Cardiac muscle cell (in vitro differentiated cells and primary cell): ENCODE measurements at regions not wholly inside any gene's neighbourhood (a gene's known extent, or its start where the extent isn't known, plus 50 kb on each side); places are given as distances from the start of the nearest gene placed in this dataset.
A peak's percentile ranks its signal among the peaks of the same experiment; 100 is the strongest.

ENCODE experiments used
- DNase-seq, 2 donors: peaks; one replicate each; pipeline versions ENCODE4 v3.0.0 to v3.0.0-alpha.2; 2010 to 2017; ENCODE audit warnings: low read depth in 1 of 2, low spot score in 1 of 2
- H3K27ac ChIP-seq: fragments of 200-600 bp; sonication (generic); 2 replicates; pipeline ENCODE4 v1.5.1; 2016
- H3K27me3 ChIP-seq: fragments of 200-600 bp; sonication (generic); 2 replicates; pipeline ENCODE4 v1.6.0; 2016; ENCODE audit warnings: control low read depth
- H3K36me3 ChIP-seq: fragments of 200-600 bp; sonication (generic); 2 replicates; pipeline ENCODE4 v1.5.1; 2016; ENCODE audit warnings: control low read depth
- H3K4me1 ChIP-seq: fragments of 200-600 bp; sonication (generic); 2 replicates; pipeline ENCODE4 v1.8.1; 2017; ENCODE audit warnings: low read depth, mild to moderate bottlenecking, mixed run types
- H3K4me3 ChIP-seq: fragments of 200-600 bp; sonication (generic); 2 replicates; pipeline ENCODE4 v1.5.1; 2016; ENCODE audit warnings: mild to moderate bottlenecking
- H3K9me3 ChIP-seq: fragments of 200-600 bp; sonication (generic); 2 replicates; pipeline ENCODE4 v1.5.1; 2017; ENCODE audit warnings: low read depth, mild to moderate bottlenecking, control low read depth
- TF ChIP-seq, protein P1 (sequence below): IDR thresholded peaks from 2 replicates; pipeline ENCODE4 v1.5.1; 2012; ENCODE audit warnings: low read depth, mild to moderate bottlenecking, low read length

DNA sequence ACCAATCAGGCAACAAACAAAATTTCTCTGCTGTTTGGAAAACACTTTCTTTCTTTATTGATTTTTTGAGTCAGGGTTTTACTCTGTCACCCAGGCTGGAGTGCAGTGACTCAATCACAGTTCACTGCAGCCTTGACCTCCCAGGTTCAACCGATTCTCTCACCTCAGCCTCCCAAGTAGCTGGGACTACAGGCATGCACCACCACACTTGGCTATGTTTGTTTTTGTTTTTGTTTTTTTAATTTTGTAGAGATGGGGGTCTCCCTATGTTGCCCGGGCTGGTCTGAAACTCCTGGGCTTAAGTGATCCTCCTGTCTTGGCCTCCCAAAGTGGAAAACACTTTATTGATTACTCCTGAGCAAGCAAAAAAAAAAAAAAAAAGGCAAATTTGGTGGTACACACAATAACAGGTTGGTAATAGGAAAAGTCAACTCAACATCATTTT lies 276.4 kb downstream of the SOX9 start:
- Histone ChIP-seq H3K27me3 (peaks cover 3% of the 10 kb centered on the region), H3K9me3 (no peaks in the 10 kb centered on the region), H3K36me3 (no peaks in the 10 kb centered on the region), H3K4me3 (no peak overlapping the region), H3K4me1 (no peaks in the 10 kb centered on the region), H3K27ac (no peak overlapping the region)
- TF ChIP-seq, protein P1, sequence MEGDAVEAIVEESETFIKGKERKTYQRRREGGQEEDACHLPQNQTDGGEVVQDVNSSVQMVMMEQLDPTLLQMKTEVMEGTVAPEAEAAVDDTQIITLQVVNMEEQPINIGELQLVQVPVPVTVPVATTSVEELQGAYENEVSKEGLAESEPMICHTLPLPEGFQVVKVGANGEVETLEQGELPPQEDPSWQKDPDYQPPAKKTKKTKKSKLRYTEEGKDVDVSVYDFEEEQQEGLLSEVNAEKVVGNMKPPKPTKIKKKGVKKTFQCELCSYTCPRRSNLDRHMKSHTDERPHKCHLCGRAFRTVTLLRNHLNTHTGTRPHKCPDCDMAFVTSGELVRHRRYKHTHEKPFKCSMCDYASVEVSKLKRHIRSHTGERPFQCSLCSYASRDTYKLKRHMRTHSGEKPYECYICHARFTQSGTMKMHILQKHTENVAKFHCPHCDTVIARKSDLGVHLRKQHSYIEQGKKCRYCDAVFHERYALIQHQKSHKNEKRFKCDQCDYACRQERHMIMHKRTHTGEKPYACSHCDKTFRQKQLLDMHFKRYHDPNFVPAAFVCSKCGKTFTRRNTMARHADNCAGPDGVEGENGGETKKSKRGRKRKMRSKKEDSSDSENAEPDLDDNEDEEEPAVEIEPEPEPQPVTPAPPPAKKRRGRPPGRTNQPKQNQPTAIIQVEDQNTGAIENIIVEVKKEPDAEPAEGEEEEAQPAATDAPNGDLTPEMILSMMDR = no peak
- no peak for DNase-seq

DNA sequence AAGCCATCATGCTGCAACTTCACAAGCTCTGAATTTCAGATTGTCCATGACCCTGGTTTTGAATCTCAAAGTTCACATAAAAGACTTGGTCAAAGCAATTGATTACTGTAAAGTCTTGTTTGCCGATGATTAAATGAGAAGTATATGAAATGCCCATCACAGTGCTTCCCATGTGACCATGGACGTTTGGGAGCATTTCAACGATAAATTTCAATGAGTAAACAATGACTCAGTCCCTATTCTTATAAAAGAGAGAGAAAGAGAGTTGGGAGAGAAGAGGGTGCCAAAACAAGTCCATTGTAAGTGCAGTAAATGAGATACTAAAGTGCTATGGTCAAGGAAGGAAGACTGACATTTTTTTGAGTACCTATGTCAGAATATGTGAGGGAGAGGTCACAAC lies 276.9 kb downstream of the SOX9 start:
- no peaks in the 10 kb centered on the region for H3K4me1 ChIP-seq
- no peaks in the 10 kb centered on the region for H3K36me3 ChIP-seq
- H3K27me3 ChIP-seq = peaks cover 3% of the 10 kb centered on the region
- H3K9me3 ChIP-seq = no peaks in the 10 kb centered on the region
- TF ChIP-seq, protein P1 = no peak
- no peak overlapping the region for H3K27ac ChIP-seq
- no peak overlapping the region for H3K4me3 ChIP-seq
- peak in 1 of 2 donors; percentile 30 for DNase-seq

DNA sequence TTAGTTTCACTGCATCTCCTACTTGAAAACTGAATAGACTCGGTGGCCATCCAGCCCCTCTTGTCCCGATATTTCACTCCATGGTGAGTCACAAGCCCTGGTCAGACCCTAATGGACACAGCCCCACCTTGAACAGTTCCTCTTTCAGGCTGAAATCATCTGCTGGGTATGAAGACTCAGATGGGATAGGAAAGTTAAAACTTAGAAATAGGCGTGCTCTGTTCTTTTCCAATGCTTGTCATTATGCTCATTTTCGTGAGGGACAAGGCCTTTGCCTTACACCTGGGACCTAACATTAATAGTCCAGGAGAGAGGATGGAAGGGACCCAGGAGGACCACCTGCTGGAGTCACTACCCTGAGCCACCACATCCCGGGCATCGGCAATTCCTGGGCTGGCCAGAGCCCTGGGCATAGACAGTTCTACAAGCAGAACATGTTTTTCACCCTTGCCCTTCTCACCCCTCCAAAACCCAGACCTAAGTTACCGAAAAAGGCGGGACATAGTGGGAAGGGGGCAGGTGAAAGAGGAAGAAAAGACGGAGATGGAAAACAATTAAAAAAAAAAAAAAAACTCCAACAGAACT lies 278.3 kb downstream of the SOX9 start:
- Histone ChIP-seq H3K27ac (no peak overlapping the region), H3K36me3 (no peaks in the 10 kb centered on the region), H3K4me3 (no peak overlapping the region), H3K9me3 (no peaks in the 10 kb centered on the region), H3K4me1 (no peaks in the 10 kb centered on the region), H3K27me3 (peaks cover 2% of the 10 kb centered on the region)
- no peak for DNase-seq
- TF ChIP-seq, protein P1 = no peak

DNA sequence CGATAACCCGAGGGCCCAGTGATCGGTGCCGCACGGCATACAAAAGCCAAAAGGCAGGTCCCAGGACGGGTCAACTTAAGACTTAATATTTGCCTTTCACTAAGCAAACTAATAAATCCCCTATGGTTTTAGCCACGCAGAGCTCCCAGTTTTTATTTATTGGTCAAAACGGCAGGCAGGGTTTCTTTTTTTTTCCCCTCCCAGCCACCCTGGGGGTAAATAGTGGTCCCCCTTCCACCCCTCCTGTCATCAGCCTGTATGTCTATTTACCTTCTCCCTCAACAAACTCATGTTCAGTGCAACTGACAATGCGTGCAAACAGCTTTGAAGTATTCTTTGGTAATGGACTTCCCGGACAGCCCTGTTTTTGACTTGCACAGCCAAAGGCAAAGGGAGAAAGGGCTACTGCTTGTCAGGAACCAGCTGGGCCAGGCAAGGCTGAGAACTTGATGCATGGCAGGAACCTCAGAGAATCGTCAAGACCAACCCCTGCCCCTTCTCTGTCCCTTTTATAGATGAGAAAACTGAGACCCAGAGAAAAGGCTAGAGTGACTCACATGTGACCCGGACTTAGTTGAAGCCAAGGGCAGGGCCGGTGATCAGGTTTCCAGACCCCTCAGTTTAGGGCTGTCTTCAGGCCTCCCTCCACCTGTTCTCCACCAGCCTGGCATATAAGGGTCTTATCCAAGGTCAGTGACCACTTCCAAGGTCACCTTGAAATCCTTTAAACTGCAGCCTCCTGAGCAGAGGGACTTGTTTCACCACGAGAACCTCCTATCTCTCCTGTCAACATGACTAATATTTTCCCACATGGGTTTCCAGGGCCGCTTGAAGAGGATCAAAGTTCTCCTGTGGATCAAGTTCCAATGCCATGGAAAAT lies 279.0 kb downstream of the SOX9 start:
- DNase-seq = no peak
- Histone ChIP-seq H3K9me3 (no peaks in the 10 kb centered on the region), H3K27ac (no peak overlapping the region), H3K36me3 (no peaks in the 10 kb centered on the region), H3K27me3 (no peaks in the 10 kb centered on the region), H3K4me1 (no peaks in the 10 kb centered on the region), H3K4me3 (no peak overlapping the region)
- TF ChIP-seq, protein P1 = no peak

DNA sequence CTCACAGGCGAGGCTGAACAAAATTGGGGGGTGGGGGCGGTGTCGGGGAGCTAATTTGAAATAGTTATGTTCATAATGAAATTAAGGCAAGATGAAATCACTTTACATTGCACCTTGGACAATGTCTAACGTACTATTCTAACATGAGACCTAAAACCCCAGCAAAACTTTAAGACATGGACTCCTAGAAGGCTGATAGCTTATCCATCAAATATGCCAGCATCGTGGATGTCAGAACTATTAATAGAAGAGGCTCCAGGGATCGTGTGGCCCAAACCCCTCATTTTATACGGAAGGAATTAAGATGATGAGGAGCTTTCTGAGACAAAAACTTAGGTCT lies 279.6 kb downstream of the SOX9 start:
- Histone ChIP-seq H3K27ac (no peak overlapping the region), H3K4me3 (no peak overlapping the region), H3K9me3 (no peaks in the 10 kb centered on the region), H3K4me1 (no peaks in the 10 kb centered on the region), H3K27me3 (no peaks in the 10 kb centered on the region), H3K36me3 (no peaks in the 10 kb centered on the region)
- DNase-seq = no peak
- TF ChIP-seq, protein P1 = no peak
